HEK293 (cell line): ENCODE measurements at regions not wholly inside any gene's neighbourhood (a gene's known extent, or its start where the extent isn't known, plus 50 kb on each side); places are given as distances from the start of the nearest gene placed in this dataset.

Source experiments
- SETDB1 ChIP-seq: IDR thresholded peaks from one replicate; pipeline ENCODE4 v1.6.1; 2017; ENCODE audit warnings: mild to moderate bottlenecking, low read length, moderate library complexity, mixed read lengths; ENCODE audit not compliant: insufficient read length
- ZBTB17 ChIP-seq: fragments of 450-650 bp; formaldehyde crosslinking; IDR thresholded peaks from 2 replicates; pipeline ENCODE4 v1.5.1; 2016; ENCODE audit warnings: missing biosample characterization, missing genetic modification characterization
- ZBTB20 ChIP-seq: fragments of 450-650 bp; formaldehyde crosslinking; IDR thresholded peaks from 2 replicates; pipeline ENCODE4 v1.5.1; 2016; ENCODE audit warnings: missing biosample characterization, missing genetic modification characterization
- ZNF521 ChIP-seq: fragments of 450-650 bp; formaldehyde crosslinking; IDR thresholded peaks from 2 replicates; pipeline ENCODE4 v1.5.1; 2017; ENCODE audit warnings: missing biosample characterization, mild to moderate bottlenecking, missing genetic modification characterization
- ZNF544 ChIP-seq: fragments of 450-650 bp; formaldehyde crosslinking; IDR thresholded peaks from 2 replicates; pipeline ENCODE4 v1.5.0; 2017; ENCODE audit warnings: missing biosample characterization, missing genetic modification characterization
- ZNF549 ChIP-seq: fragments of 450-650 bp; IDR thresholded peaks from 2 replicates; pipeline ENCODE4 v1.5.1; 2018; ENCODE audit warnings: missing biosample characterization, missing genetic modification characterization, mild to moderate bottlenecking, inconsistent platforms, moderate library complexity
- ZNF555 ChIP-seq: fragments of 450-650 bp; formaldehyde crosslinking; conservative IDR thresholded peaks from 2 replicates; pipeline ENCODE4 v1.5.1; 2017; ENCODE audit warnings: missing biosample characterization, mild to moderate bottlenecking, missing genetic modification characterization, inconsistent platforms
- TF ChIP-seq, protein P1 (sequence below): fragments of 450-650 bp; formaldehyde crosslinking; IDR thresholded peaks from 2 replicates; pipeline ENCODE4 v1.5.1; 2016; ENCODE audit warnings: missing biosample characterization, missing genetic modification characterization
- TF ChIP-seq, protein P2 (sequence below): fragments of 450-650 bp; formaldehyde crosslinking; IDR thresholded peaks from 2 replicates; pipeline ENCODE4 v1.5.1; 2016; ENCODE audit warnings: missing biosample characterization, missing genetic modification characterization
- TF ChIP-seq, protein P3 (sequence below): fragments of 450-650 bp; formaldehyde crosslinking; IDR thresholded peaks from 2 replicates; pipeline ENCODE4 v1.5.1; 2016; ENCODE audit warnings: missing biosample characterization, missing genetic modification characterization, low read depth

DNA sequence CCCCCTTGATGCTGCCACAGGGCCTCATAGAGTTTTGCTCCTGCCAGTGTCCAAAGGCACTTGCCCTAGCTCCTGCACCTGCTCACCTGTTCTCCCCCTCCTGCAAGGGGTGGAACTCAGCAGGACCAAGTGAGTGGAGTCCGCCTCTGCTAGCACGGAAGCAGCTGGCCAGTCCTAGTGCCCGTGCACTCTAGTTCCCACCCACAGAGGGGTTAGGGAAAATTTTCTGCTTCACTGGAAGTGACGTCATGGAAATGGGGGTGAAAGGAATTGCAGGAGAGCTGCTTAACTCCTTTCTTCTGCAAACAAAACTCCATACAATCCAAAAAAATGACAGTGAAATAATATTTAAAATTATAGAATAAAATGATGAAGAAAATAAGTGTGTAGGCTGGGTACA lies 609.7 kb upstream of the SLITRK1 start:
- TF ChIP-seq ZNF555 (tag by site-specific recombination) (no peak), ZNF544 (no peak), SETDB1 (no peak), ZBTB20 (tag by site-specific recombination) (no peak), ZNF549 (tag by site-specific recombination) (no peak), ZNF521 (tag by site-specific recombination) (no peak), ZBTB17 (no peak)
- TF ChIP-seq, protein P1, sequence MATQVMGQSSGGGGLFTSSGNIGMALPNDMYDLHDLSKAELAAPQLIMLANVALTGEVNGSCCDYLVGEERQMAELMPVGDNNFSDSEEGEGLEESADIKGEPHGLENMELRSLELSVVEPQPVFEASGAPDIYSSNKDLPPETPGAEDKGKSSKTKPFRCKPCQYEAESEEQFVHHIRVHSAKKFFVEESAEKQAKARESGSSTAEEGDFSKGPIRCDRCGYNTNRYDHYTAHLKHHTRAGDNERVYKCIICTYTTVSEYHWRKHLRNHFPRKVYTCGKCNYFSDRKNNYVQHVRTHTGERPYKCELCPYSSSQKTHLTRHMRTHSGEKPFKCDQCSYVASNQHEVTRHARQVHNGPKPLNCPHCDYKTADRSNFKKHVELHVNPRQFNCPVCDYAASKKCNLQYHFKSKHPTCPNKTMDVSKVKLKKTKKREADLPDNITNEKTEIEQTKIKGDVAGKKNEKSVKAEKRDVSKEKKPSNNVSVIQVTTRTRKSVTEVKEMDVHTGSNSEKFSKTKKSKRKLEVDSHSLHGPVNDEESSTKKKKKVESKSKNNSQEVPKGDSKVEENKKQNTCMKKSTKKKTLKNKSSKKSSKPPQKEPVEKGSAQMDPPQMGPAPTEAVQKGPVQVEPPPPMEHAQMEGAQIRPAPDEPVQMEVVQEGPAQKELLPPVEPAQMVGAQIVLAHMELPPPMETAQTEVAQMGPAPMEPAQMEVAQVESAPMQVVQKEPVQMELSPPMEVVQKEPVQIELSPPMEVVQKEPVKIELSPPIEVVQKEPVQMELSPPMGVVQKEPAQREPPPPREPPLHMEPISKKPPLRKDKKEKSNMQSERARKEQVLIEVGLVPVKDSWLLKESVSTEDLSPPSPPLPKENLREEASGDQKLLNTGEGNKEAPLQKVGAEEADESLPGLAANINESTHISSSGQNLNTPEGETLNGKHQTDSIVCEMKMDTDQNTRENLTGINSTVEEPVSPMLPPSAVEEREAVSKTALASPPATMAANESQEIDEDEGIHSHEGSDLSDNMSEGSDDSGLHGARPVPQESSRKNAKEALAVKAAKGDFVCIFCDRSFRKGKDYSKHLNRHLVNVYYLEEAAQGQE (tag by site-specific recombination): no peak
- TF ChIP-seq, protein P2, sequence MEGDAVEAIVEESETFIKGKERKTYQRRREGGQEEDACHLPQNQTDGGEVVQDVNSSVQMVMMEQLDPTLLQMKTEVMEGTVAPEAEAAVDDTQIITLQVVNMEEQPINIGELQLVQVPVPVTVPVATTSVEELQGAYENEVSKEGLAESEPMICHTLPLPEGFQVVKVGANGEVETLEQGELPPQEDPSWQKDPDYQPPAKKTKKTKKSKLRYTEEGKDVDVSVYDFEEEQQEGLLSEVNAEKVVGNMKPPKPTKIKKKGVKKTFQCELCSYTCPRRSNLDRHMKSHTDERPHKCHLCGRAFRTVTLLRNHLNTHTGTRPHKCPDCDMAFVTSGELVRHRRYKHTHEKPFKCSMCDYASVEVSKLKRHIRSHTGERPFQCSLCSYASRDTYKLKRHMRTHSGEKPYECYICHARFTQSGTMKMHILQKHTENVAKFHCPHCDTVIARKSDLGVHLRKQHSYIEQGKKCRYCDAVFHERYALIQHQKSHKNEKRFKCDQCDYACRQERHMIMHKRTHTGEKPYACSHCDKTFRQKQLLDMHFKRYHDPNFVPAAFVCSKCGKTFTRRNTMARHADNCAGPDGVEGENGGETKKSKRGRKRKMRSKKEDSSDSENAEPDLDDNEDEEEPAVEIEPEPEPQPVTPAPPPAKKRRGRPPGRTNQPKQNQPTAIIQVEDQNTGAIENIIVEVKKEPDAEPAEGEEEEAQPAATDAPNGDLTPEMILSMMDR: no peak
- TF ChIP-seq, protein P3, sequence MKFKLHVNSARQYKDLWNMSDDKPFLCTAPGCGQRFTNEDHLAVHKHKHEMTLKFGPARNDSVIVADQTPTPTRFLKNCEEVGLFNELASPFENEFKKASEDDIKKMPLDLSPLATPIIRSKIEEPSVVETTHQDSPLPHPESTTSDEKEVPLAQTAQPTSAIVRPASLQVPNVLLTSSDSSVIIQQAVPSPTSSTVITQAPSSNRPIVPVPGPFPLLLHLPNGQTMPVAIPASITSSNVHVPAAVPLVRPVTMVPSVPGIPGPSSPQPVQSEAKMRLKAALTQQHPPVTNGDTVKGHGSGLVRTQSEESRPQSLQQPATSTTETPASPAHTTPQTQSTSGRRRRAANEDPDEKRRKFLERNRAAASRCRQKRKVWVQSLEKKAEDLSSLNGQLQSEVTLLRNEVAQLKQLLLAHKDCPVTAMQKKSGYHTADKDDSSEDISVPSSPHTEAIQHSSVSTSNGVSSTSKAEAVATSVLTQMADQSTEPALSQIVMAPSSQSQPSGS: 0 out of 2 replicates have a peak, but pooled peaks have one; percentile 42
